Right lung (tissue), 2 donors: ENCODE measurements at regions not wholly inside any gene's neighbourhood (a gene's known extent, or its start where the extent isn't known, plus 50 kb on each side); places are given as distances from the start of the nearest gene placed in this dataset.
"Not testable (repeated sequence)": the region's sequence is repeated elsewhere in the genome, so short reads cannot be mapped to it uniquely, and the experiment has no call there.

Experiments used
- DNase-seq, 2 donors: peaks; one replicate each; pipeline ENCODE4 v3.0.0-alpha.2; 2013

DNA sequence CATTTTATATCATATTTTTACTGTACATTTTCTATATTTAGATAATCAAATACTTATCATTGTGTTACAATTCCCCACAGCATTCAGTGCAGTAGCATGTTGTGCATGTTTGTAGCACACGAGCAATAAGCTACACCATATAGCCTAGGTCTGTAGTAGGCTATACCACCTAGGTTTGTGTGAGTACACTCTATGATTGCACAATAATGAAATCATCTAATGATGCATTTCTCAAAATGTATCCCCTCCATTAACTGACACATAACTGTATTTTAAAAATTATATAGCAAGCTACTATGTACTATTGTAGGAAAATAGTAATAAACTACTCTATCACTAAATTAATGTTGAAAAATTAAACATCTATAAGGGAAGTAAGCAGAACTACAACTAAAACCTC, 518.4 kb upstream of the PABPC4L start:
- no peak for DNase-seq

DNA sequence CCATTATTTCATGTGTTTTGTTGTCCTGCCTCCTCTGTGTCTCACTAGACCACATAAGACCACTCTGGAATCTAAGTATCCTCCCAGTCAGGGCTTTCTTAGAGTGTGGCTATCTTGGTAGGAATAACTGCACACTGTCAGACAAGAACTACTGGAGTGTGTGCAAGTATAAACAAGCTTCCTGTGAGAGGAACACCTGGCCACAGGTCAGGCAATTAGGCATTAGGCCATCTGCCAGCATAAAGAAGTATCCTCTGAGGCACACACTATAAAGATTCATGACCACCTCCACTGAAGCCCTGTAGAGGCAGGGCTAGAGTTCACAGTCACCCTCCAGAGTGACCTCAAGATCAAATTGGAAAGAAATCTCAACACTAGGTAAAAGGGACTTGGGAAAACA, 507.0 kb upstream of the PABPC4L start:
- no peak for DNase-seq

- DNase-seq = no peak
Measured at GRCh38 chr4:134708026-134708425, 506.4 kb upstream of the PABPC4L start.

- DNase-seq = no peak
Measured at GRCh38 chr4:134702374-134702773, 500.8 kb upstream of the PABPC4L start.

GRCh38 chr4:134700251-134700650, 498.7 kb upstream of the PABPC4L start:
- DNase-seq = no peak

- DNase-seq = not testable (repeated sequence)
Measured at GRCh38 chr4:134698831-134699230, 497.2 kb upstream of the PABPC4L start.

DNA sequence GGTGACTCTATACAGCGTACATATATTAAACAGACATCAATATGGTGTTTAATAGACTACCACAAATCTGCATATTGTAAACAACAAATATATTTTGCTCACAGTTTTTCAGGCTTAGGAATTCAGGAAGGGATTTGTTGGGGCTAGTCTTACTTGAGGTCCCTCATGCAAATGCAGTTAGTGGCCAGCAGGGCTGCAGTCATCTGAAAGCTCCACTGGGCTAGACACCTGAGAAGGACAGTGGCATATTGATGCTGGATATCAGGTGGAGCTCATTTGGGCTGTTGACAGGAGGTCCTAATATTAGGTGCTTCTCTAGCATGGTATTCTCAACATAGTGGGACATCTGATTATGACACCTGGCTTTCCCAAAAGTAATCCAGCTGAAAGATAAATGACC, 493.8 kb upstream of the PABPC4L start:
- no peak for DNase-seq

GRCh38 chr4:134691915-134692314, 490.3 kb upstream of the PABPC4L start:
- DNase-seq = no peak

DNA sequence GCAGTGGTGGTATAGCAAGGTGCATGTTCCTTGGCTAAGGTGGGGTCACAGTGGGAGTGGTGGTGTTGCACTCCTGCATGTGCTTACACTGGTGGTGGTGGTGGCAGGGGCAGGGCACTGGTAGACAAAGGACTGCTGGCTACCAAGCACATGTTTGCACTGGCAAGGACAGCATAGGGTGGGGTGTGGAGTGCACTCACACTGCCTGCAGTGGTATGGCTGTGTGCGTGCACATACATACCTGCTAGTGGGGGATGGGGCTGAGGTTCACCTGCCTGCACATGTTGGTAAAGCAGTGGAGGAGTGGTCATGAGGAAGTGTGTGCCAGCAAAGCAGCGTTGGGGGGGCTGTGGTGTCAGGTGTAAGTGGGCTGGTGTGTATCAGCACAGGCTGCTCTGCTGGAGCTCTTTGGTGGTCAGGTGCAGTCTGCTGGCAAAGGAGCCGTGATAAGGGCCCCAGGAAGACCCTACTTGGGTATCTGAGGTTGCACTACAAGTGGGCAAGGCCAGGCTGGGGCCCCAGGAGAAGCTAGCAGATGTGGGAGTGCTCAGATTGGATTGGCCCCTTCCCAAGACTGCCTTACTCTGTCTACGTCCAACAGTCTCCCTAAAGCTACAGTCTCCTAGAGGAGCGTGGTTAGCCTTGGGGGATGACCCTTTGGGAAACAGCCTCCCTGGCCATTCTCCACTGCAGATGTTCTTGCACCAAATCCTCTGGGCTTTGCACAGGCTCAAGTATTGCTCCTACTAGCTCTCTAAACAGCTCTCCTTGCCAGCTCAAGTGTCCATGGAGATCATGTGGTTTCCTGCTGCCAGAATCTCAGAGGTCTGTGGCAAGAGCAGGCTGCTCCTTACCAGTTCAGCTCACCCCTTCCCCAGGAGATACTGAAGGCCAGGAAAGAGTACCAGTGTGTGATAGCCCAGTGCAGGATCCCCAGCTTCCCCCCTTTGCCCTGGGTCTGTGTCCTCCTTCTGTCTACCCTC, 486.3 kb upstream of the PABPC4L start:
- no peak for DNase-seq

GRCh38 chr4:134677209-134677814, 475.7 kb upstream of the PABPC4L start:
- DNase-seq = no peak

DNA sequence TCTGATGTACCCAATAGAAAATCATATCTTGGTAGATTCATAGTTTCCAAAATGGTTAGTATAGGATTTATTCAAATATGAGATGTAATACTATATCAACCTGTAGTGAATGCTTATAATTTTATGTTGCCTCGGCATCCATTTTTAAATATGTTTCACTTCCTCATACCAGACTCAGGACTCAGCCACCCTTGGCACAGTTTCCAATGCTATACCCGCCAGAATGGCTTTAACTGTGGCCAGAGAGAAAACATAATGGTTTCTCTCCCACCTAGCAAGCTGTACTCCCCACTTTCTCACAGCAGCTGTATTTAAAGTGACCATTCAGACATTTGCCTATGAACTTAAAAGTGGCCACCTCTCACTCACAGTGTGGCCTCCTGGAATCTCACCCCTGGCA, 466.6 kb upstream of the PABPC4L start:
- DNase-seq = no peak

GRCh38 chr4:134666640-134667039, 465.1 kb upstream of the PABPC4L start:
- no peak for DNase-seq

DNA sequence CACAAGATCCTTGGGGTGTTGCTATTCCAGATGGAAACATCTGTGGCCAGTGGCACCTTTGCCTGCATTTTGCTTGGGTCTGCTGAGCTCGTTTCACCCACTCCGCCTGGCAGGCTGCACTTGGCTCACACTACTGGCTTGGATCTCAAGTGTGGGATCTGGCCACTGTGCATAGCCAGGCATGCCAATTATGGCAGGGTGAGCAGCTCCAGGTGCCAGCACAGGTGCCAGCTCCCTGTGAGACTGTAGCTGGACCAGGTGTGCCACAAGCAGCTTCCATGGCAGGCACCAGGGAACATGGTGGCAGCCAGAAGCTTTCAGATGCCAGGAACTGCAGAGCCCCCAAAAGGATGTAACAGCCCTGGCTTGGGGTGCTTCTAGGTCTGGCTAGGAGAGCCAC, 463.8 kb upstream of the PABPC4L start:
- DNase-seq = no peak

DNA sequence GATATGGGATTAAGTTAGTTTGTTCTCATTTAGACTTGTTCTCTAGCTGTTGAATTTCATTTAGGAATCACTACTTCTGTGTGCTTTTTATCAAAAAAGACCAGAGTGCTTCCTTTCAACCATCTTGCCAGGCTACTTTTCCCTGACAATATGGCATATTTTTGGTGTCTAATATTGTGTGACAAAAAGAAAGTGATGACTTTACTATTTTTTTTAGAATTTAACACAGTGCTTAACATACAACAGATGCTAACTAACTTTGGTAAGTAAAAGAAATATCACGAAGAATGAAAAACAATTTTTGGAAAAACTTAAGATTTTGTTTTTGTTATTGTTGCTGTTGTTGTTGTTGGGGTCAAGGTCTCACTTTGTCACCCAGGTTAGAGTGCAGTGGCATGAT, 462.2 kb upstream of the PABPC4L start:
- DNase-seq = no peak

- no peak for DNase-seq
Measured at GRCh38 chr4:134650461-134650860, 448.9 kb upstream of the PABPC4L start.

DNA sequence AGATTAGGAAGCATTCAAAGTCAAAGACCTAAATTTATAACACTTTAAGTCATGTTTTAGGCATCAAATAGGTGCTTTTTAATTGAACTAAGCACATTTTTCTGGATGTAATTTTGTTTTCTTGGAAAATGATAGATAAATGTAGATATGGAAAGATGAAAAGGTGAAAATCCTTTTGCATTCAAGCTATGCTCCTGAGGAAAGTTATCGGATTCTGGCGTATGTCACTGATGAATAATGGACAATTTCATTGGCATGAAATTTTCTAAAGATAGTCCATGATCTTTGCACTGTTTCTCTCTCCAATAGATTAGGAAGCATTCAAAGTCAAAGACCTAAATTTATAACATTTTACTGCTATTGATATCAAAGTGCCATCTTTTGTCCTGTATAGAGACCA, 444.2 kb upstream of the PABPC4L start:
- DNase-seq = no peak

- no peak for DNase-seq
Measured at GRCh38 chr4:134636338-134637051, 434.9 kb upstream of the PABPC4L start.

DNA sequence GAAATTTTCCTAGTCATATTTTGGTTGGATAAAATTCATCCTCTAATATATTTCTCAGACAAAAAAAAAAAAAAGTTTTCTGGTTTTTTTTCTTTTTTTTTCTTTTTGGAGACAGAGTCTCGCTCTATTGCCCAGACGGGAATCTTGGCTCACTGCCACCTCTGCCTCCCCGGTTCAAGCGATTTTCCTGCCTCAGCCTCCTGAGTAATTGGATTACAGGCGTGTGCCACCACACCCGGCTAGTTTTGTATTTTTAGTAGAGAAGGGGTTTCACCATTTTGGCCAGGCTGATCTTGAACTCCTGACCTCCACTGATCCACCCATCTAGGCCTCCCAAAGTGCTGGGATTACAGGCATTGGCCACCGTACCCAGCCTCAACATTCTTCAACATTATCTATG, 432.7 kb upstream of the PABPC4L start:
- no peak for DNase-seq

DNA sequence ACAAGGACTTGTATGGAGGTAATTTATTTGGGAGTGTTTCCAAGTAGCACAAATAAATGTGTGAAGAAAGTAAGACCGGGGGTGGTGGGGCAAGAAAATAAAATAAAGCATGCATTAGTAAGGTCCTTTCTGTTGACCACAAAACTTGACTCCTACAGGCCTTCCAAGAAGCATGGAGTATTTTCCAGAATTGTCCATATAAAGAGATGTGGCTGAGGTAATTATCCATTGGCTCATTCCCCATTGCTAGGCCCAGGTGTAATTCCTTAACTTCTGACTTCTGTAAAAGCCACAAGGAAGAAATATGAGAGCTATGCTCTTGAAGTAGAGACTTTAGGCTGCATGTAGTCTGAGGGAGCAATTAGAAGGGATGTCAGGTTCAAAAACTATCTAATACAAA, 430.5 kb upstream of the PABPC4L start:
- DNase-seq = no peak

- no peak for DNase-seq
Measured at GRCh38 chr4:134628066-134628465, 426.5 kb upstream of the PABPC4L start.

DNA sequence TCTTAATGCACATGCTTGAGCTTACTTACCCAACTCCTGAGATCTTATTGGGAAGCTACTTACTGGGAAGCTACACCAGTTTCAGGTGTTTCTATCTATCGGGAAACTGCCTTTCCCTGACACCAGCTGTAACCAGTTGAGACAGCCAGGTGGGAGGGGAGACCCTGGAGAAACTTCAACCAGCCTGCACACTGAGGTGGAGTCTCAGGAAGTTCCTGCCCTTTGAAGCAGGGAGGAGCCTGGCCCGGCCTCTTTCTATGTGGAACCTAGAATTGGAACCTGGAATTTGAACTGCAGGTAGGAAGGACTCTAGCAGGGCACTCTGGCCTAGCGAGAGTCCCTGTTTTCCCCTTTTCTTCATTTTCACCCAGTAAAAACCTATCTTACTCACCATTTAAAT, 425.8 kb upstream of the PABPC4L start:
- no peak for DNase-seq

DNA sequence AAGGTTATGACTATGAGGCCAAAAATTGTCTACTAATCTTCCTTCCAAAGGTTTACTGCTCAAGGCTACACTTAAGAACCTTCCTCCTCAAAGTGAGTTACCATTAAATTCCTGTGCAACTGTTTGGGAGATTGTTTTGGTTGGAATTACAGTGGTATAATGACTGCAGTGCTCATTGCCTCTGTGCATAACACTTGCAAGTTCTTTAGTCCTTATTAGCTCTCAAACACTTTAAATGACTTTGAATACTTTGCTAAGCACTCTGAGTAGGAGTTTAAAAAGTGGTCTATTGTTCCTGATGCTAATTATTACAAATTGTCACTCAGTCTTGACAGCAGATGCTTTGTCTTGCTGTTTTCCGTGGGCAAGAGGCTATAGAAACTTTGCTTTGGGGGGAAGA, 422.8 kb upstream of the PABPC4L start:
- DNase-seq = no peak
